ENCODE measurements at regions not wholly inside any gene's neighbourhood (a gene's known extent, or its start where the extent isn't known, plus 50 kb on each side); places are given as distances from the start of the nearest gene placed in this dataset.
"Not testable (repeated sequence)": the region's sequence is repeated elsewhere in the genome, so short reads cannot be mapped to it uniquely, and the experiment has no call there.

DNA sequence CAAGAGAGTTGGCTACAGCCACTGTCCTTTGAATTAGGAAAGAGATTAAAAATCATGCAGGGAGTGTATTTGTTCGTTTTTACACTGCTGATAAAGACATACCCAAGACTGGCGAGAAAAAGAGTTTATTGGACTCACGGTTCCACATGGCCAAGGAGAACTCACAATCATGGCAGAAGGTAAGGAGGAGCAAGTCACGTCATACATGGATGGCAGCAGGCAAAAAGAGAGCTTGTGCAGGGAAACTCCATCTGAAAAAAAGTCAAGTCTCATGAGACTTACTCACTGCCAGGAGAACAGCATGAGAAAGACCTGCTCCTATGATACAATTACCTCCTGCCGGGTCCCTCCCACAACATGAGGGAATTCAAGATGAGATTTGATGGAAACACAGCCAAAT lies 1595.2 kb downstream of the KCNT2 start:
- DNase-seq = no peak

GRCh38 chr1:195005338-195005737 lies 1602.9 kb downstream of the KCNT2 start:
- DNase-seq = no peak

DNA sequence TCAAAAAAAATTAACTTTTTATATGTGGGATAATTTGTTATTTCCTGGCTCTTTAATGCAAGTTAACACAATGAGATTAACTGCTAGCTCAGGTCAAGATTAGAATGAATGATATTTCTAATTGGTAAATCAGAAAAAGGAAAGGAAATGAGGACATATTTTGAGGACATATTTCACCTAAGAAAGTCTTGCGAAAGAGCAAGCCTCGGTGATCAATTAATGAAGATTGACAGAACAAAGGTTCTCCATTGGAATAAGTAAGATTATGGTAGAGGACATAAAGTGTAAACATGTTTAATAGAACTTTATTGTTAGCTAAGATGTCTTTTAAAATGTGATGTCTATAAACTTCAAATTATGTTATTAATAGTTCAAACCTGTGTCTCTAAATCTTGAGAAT lies 1617.8 kb downstream of the KCNT2 start:
- DNase-seq = no peak

DNA sequence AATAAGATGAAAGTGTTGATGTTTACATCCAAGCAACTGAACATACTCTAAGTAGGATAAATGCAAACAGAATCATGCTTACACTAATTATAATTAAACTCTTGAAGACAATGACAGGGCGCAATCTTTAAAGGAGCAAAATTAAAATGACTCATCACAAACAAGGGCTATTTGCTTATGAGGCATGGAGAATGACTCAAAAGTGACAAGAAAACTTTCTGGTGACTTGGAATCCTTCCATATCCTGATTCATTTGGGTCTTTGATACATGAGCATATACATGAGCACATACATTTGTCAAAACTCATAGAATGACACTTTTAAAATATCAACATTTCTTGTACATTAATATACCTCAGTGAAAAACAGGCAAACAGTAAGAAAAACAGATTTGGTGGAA lies 1632.3 kb downstream of the KCNT2 start:
- DNase-seq = no peak

GRCh38 chr1:194968916-194969315 lies 1639.3 kb downstream of the KCNT2 start:
- DNase-seq = no peak

GRCh38 chr1:194959795-194960194 lies 1648.4 kb downstream of the KCNT2 start:
- no peak for DNase-seq

GRCh38 chr1:194952171-194952570 lies 1656.1 kb downstream of the KCNT2 start:
- DNase-seq = no peak

- DNase-seq = no peak
Measured at GRCh38 chr1:194950584-194950983, 1657.7 kb downstream of the KCNT2 start.

GRCh38 chr1:194940336-194941030 lies 1667.8 kb downstream of the KCNT2 start:
- DNase-seq = no peak

- DNase-seq = no peak
Measured at GRCh38 chr1:194935864-194936263, 1672.4 kb downstream of the KCNT2 start.

DNA sequence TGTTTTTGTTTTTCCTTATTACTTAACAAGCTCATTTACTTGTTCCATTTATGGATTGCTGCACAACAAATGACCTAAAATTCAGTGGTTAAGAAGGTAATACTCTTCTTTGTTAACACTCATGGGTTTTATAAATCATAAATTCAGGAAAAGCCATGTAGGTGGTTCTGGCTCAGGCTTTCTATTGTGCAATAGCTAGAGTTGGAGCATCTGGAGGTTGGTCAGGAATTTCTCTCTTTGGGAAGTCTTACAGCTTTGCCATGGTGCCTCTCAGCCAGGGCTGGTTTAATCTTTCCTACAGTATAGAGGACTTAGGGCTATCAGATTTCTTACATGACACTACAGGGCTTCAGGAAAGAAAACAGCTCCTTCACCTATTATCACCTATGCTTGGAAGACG lies 1677.1 kb downstream of the KCNT2 start:
- no peak for DNase-seq

GRCh38 chr1:194930132-194930531 lies 1678.1 kb downstream of the KCNT2 start:
- DNase-seq = no peak

DNA sequence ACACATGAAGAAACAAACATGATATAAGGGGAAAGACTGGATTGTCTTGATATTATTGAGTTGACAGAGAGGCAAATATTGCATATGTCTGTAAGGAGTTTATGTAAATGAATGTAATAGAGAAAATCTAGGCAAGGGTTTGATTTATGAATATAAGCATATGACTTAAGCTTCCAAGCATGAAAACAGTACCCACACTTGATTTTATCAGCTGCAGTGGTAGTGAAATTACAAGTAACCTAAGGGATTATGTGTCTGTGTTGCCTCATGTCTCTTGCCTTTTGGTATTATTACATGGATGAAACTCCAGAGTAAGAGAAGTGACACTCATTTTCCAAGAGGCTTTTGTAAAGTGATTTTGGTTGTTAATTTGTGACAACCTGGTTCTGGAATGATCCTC lies 1678.9 kb downstream of the KCNT2 start:
- DNase-seq = no peak

- DNase-seq = no peak
Measured at GRCh38 chr1:194919146-194919545, 1689.1 kb downstream of the KCNT2 start.

DNA sequence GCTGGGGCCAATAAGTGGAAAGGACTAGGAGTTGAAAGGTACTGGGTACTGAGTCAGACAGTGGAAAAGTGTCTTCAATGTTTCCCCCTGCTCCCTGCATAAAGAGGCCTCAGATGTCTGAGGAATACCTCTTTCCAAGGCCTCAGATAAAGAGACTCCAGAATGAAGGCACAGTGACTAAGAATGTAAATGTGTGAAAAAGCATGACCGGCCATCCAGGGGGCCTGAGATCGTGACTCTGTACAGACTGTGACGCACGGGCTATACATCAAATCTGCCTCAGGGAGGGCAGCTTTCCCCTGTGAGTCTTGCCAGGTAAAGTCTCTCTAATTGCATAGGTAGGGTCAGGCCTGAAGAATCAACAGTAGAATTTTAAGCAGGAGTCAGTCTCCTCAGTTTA lies 1690.5 kb downstream of the KCNT2 start:
- no peak for DNase-seq

GRCh38 chr1:194908643-194909042 lies 1699.6 kb downstream of the KCNT2 start:
- no peak for DNase-seq

- DNase-seq = no peak
Measured at GRCh38 chr1:194903524-194903923, 1704.7 kb downstream of the KCNT2 start.

DNA sequence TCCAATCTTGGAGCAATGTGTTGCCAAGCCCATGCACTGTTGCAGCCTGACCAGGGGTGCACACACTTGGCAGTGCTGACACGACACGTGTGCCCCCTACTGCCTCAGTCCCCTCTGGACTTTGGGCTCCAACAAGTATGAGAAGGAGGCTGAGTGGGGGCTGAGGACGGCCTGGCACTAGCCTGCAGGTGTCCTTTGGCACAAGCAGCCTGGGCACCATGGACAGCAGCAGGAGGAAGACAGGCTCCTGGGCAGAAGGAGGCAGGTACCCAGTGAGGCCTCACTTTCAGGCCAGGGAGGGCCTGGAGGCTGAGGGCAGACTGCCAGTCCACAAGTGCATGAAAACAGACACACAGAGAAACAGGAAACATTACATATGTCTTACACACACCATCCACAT lies 1702.9 kb upstream of the B3GALT2 start:
- DNase-seq = no peak

DNA sequence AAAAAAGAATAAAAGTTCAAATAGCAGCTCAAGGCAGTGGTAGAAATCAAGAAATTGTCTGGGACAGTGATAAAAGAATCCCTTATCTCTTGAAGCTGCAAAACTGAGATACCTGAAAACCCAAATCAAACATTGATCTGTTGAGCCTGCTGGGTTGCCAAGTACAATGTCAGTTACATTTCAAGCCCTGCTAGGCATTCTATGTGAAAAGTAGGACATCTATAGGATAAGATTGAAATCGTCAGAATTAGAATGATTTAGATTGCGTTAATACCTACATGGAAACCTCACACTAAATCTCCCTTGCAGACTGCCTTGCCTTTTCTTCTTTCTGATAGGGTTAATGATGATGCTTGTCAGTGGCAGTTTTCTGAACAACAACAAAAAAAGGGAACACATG lies 1684.4 kb upstream of the B3GALT2 start:
- DNase-seq = no peak

DNA sequence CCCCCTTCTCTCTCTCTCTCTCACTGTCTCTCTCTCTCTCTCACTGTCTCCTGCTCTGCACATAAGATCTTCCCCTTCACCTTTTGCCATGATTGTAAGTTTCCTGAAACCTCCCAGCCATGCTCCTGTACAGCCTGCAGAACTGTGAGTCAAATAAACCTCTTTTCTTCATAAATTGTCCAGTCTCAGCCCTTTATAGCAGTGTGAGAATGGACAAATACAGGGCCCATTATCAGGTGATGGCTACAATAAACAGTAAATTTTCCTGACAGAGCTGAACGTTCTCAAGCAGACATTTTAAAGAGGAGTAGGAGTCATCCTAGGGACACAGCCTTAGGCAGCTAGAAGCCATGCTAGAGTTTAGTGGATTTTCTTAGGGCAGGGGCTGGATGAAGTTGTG lies 1679.7 kb upstream of the B3GALT2 start:
- no peak for DNase-seq

GRCh38 chr1:194865383-194865782 lies 1679.0 kb upstream of the B3GALT2 start:
- no peak for DNase-seq

DNA sequence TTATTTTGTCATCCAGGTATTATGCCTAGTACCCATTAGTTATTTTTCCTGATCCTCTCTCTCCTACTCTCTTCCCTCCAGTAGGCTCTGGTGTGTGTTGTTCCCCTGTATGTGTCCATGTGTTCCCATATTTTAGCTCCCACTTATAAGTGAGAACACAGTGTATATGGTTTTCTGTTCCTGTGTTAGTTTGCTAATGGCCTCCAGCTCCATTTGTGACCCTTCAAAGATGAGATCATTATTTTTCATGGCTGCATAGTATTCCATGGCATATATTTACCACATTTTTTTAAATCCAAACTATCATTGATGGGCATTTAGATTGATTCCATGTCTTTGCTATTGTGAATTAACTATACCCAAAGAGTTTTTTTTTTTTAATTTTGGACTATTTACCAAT lies 1675.7 kb upstream of the B3GALT2 start:
- DNase-seq = no peak

GRCh38 chr1:194860248-194861201 lies 1674.1 kb upstream of the B3GALT2 start:
- no peak for DNase-seq

- DNase-seq = not testable (repeated sequence)
Measured at GRCh38 chr1:194859481-194860154, 1673.2 kb upstream of the B3GALT2 start.
